Amniotic stem cell (primary cell): ENCODE measurements at regions not wholly inside any gene's neighbourhood (a gene's known extent, or its start where the extent isn't known, plus 50 kb on each side); places are given as distances from the start of the nearest gene placed in this dataset.
"Not testable (repeated sequence)": the region's sequence is repeated elsewhere in the genome, so short reads cannot be mapped to it uniquely, and the experiment has no call there.

ENCODE experiments used
- DNase-seq: peaks from one replicate; lab custom pipeline; 2025; lab: John Stamatoyannopoulos, UW

DNA sequence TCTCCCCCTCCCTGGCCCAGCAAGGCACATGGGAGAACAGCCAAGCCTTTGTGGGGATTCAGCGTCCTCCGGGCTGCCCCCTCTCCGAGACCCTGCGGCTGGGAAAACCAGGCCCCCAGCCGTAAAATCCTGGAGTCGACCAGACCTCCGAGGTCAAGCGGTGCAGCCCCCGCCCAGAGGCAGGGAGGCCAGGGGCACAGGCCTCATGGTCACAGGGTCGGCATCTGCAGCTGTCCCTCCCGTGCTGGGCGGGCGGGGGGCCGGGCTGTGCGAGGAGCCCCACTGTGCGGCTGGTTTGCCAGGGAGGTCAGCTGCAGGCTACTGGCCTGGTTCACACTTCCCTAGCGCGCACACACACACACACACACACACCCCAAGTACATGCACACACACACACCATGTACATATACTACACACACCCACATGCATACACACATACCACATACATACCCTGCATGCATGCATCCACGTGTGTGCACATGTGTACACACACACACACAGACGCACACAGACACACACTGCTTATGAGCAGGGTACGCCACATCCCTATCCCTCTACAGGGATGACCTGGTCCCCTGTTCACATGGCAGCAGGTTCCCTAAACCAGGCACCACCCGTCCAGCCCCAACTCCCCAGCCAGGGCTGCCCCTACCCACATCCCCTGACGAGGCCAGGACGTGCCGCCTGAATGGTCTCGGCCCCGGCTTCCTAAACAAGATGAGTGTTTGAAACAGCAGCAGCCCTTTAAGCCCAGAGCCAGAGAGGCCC lies 108.9 kb upstream of the CIBAR2 start:
- DNase-seq, result no peak

DNA sequence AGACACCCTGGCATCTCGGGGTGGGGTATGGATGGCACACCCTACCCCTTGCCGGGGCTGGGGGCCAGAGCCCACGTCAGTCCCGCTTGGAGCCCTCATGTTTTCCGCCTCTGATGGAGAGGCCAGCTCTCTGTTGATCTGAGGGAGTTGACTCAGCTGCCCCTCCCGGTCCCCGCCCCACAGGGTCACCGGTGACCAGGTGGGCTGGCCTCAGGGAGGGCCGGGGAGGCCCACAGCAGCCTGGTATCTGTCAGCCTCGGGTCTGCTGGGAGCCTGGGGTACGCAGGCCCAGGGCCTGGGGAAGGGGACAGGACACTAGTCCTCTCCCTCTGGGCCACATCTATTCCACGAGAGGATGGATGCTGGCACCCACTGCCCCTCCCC lies 109.5 kb upstream of the CIBAR2 start:
- DNase-seq, result no peak

DNA sequence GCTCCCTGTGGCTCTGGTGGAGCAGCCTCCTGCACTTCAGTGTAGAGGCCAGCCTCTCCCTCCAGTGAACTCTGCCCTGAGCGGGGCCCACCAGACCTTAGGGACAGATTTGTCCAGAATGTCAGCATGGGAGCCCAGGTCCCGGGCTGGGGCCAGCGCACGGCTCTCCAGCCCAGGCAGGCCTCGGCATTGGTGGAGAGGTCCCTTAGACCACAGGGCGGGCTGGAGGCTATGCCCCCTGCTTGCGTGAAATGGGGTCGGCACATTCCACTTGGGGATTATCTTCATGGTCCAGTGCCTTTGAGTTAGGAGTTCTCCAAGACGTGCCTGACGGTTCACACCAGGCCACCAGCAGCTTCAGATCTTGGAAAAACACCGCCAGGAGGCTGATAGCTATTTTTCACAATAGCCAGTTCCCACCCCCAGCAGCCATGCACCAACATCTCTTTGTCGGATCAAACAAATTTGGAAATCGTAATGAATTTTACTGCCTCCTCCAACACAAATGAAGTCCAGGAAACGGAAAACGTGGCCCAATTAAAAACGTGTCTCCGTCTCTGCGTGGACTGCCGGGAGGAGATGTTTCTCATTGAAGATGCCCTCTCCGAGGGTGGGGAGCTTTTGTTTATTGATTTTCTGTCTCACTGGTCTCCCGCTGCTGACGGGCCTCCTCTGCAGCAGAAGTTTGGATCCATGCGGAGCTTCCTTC lies 110.0 kb upstream of the CIBAR2 start:
- DNase-seq, result no peak

DNA sequence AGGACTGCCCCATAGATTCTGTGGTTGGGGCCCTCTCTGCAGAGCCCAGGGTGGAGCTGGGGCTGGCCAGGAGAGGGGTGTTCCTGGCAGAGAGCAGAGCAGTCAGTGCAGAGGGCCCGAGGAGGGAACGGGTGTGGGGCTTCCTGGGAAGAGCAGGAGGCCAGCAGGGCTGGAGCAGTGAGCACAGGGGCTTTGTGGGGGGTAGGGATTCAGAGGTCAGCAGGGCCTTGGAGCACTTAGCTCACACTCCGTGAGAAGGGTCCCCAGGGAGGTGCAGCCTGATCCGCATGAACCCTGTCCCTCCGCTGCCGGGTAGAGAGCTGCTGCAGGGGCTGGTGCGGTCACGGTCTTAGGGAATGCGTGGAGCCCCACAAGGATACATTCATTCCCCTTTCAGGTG lies 113.0 kb upstream of the CIBAR2 start:
- DNase-seq, result no peak

DNA sequence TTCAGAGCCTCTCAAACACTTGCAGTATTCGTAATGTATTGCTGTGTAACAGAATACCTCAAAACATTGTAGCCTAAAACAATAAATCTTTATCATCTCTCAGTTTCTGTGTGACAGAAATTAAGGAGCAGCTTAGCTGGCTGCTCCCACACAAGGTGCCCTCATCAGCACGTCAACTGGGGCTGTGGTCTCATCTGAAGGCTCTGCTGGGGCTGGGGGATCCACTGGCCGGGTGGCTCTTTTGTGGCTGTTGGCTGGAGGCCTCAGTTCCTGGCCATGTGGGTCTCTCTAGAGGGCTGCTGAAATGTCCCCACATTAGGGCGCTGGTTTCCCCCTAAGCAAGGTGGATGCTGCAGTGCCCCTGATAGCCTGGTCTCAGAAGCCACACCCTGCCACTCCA lies 113.4 kb upstream of the CIBAR2 start:
- DNase-seq, result no peak

DNA sequence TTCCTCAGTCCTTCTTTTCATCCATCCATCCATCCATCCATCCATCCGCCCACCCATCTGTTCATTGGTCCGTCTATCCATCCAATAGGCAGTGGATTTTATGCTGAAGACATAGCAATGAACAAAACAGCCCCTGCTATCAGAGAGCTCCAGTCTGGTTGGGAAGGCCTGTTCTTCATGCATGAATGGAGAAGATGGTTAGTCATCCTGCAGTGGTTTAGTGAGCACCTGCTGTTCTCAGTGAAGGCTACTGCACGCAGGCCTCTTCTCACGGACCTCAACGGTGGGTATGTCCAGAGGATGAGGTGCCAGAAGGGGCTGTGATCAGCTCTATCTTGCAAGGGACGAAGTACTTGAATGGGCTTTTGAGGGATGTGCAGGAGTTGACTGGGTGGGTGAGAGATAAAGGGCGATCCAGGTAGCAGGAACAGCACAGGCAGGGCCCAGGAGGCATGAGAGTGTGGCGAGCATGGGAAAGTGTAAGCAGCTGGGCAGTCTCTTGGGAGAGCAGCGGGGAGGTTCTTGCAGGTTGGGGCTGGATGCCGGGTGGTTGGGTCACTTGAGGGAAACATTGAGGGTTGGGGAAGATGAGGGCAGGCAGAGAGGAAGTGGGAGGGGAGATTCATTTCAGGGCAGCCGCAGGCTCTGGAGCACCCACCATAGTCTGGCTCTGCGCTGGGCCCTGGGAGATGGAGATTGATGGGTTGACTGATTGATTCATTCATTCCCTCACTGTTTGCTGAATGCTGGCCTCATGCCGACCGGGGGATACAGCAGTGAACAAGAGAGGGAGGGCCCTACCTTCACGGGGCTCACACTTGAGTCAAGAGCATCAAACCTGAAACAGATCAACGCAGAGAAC lies 115.0 kb upstream of the CIBAR2 start:
- no peak for DNase-seq

DNA sequence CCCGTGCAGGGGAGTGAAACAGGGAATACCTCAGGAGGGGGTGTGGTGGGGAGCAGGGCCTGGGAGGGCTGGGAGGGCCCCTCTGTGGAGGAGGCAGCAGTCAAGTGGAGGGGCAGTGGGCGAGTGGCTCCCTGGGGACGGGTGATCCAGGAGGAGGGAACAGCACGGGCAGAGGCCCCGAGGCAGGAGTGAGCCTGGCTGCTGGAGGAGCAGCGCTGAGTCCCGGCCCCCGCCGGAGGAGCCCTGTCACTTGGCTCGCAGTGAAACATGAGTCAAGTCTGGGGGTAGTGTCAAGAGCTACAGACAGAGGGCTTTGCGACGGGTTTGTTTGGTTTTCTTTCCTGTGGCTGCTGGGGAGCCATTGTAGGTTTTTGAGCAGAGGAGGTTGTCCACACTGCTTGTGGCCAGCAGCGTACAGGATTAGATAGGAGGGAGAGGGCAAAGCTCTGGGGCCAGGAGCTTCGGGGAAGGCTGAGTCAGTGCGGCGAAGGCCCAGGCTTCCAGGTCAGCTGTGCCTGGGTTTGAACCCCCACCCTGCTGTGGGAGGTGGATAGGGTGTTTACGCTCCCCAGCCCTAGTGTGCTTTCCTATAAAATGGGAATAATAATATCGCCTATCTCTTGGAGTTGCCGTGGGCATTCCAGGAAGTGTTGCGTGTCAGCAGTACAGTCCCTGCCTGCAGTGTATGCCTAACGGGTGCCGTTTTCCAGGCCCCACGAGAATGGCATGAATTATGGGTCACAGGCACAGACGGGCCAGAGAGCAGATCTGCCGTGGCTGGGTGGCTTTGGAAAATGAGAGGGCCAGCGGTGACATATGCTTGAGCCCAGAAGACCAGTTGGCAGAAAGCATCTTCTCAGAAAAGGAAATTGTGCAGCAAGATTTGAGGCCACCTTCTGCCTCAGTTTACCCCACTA lies 115.9 kb upstream of the CIBAR2 start:
- peak; percentile 41 for DNase-seq

DNA sequence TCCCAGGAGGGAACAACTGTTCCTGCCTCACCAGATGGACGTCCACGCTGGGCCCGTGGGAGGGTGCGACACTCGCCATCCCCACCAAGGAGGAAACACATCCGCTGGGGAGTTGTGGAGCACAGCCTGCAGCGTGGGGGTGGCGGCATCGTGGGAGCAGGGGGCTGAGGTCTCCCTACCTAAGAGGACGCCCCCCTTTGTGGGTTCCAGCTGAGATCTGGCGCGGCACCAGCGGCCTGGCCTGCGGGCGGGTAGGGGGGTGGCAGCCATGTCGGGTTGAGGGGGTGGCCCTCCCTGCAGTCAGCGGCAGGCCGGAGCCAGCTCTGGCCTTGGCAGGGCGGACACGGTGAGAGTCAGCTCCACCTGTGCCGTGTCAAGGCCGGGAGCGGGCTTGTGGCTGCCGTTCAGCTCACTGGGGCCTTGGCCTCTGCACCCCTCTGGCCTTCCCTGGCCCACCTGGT lies 116.7 kb upstream of the CIBAR2 start:
- DNase-seq, result no peak

DNA sequence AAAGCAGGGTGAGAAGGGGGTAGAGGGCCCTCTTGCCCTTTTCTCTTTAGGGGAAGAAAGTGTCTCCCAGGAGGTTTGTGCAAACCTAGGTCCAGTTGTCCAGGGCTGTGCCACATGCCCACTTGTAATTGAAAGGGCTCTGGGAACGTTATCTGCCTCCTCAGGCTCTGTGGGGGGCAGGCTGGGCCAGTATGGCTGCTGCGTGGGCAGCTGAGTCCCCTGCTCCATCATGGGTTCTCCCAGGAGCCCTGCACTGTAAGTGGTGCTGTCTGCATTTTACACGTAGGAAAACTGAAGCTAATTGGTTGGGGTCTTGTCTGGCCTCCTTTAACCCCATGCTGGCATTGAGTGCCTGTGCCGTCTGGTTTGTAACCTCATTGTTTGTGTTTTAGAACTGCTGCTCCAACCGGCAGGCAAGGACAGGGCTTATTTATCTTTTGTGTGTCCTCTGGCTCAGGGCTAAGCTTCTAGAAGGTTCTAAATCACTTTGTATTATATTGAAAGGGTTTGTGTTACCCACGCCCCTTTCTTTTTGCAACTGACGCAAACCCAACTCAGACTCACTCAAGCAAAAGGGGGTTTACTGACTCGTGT lies 117.7 kb upstream of the CIBAR2 start:
- no peak for DNase-seq

DNA sequence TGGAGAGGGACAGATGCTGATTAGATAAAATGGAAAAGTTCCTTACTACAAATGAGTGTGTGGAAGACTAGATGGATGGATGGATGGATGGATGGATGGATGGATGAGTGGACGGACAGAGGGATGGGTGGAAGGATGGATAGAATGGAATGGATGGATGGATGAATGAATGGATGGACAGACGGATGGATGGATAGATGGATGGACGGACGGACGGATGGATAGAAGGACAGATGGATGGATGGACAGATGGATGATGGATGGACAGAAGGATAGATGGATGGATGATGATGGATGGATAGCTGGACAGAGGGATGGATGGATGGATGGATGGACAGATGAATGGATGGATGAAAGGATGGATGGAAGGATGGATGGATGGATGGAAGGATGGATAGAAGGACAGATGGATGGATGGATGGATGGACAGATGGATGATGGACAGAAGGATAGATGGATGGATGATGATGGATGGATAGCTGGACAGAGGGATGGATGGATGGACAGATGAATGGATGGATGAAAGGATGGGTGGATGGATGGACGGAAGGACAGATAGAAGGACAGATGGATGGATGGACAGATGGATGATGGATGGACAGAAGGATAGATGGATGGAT lies 118.6 kb upstream of the CIBAR2 start:
- not testable (repeated sequence) for DNase-seq

DNA sequence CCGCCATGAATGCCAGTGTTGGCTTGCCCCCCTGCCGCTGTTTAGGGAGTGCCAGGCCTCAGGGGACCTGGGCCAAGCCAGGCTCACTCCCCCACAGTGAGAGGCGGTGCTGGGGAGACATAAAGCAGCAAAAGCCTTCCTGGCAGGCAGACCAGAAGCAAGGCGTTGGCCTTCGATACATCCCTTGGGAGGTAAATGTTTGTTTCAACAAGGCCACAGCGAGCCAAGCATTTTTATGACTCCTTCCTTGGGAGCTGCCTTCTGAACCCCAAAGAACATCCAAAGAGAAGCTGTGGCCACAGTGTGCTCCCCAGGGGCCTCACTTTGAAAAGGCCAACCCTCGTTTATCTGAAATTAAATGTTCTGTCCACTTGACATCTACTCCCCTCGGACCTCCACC lies 119.7 kb upstream of the CIBAR2 start:
- no peak for DNase-seq

DNA sequence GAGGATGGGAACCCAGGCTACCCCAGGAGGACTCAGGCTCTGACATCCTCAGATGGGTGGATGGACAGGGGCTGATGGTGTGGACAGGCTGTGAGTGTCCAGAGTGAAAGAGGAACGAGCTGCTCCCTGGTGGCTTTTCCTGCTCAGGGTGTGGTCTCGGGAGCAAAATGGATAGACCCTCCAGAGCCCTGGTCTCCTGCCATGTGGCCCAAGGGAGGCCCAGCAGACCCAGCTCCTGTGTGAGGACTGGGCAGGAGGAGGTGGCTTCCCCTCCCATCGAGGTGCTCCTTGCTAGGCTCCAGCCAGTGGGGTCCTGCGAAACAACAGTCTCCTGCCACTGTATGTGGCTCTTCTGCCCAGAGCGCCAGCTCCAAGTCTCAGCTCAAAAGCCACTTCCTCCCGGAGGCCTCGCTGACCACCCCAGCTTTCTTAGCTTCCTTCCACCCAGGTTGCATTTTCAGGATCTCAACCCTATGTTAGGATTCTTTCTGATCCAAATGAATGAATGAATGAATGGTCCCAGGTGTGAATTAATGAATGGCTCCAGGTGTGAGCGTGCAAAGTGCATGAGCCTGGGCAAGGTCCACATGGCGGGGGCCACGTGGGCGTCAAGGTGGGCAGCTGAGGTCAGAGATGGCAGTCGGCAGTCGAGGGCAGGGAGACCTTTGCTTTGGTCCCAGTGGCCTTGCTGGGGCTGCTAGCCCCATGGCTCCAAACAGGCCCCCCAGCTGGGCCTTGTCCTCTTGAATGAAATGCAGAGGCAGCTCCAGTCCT lies 120.3 kb upstream of the CIBAR2 start:
- DNase-seq, result no peak

DNA sequence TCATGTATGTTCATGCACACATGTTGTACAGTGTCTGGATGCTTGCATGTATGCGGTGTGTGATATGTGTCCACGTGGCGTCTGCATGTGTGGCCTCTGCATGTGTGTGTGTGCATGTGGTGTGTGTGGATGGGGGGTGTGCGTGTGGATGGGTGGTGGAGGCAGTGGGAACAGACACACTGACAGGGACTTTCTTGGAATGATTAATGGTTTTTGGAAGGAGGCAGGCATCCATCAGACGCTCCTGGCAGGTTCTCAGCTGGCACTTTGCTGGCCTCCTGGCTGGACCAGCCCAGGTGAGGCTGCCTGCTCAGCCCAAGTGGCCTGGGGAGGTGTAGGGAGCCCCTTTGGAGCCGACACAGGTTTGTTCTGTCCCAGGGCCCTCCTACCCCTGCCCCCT lies 121.2 kb upstream of the CIBAR2 start:
- no peak for DNase-seq

DNA sequence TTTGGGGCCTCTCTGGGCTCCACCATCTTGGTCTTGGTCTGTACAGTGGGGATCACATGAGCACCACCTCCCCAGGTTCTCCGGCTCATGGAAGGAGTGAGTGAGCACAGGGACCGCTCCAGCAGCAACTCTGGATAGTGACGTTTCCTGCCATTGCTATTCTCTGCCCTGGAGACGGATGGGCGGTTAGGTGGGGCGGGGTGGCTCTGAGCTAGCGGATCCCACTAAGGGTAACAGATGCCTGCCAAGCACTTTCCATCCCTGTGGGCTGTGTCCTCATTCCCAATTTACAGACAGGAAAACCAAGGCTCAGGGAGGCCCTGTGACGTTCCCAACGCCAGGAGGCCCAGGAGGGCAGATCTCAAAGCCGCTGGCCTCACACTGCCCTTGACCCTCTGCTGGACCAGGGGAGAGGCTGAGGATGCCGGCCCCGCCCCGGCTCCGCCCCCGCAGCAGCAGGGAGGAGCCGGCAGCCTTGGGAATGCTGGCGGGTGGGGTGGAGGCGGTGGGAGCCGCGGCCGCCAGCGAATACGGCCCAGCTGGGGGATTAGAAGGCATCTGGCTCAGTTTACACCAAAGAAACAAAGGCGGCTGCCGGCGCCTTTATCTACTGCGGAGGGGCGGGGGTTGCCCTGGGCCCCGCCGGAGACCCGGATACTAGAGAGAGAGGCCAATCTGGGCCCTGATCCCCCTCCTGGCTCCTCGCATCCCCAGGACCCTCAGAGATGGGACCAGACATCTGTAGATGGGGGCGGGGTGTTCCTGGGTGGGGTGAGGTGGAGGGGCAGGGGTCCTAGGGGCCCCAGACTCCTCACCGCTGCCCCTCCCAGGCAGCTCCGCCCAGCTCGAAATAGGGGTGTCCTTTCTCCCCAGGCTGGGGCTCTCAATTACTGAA lies 122.3 kb upstream of the CIBAR2 start:
- no peak for DNase-seq

DNA sequence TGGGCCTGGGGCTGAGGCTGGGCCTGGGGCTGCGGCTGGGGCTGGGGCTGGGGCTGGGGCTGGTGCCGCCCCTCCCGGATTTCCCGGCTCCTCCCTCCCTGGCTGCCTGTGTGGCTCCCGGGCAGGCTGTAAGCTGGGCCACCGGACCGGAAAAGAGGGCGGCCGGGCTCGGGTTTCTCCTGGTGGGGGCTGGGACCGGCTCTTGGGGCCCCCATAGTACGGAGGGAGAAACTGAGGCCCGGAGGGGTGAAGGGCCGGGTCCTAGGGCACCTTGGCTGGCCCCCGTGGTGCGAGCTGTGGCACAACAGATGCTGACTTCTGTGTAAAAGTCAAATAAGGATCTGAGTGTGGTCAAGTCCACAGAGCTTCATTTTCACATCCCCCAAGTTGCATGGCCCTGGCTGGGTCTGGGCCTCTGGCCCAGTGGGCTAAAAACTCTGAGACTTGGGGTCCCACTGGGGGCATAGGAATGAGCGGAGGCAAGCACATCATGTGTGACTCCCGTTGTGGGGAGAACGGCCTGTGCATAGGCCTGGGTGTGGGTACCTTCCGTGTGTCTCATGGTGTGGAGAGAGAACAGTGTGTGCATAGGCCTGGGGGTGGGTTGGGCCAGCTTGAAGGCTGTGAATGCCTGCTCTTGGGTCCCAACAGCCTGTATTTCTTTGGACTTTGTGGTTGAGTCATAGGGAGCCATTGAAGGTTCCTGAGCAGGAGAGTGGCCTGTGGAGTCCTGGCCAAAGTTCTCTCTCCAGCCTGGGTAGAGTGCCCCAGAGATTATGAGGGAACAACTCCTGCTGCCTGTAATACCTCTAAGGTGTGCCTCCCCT lies 123.9 kb upstream of the CIBAR2 start:
- DNase-seq, result no peak

DNA sequence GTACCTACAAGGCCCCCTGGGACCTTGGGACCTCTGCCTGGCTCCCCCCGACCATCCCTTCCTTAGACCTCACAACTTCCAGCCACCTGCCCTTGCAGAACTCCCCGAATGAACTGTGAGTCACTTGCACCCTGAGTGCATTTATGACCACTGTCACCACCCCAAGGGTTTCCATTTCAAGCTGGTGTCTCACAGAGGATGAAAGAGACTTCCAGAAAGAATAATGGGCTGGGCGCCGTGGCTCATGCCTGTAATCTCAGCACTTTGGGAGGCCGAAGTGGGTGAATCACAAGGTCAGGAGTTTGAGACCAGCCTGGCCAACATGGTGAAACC lies 124.5 kb upstream of the CIBAR2 start:
- DNase-seq, result no peak

DNA sequence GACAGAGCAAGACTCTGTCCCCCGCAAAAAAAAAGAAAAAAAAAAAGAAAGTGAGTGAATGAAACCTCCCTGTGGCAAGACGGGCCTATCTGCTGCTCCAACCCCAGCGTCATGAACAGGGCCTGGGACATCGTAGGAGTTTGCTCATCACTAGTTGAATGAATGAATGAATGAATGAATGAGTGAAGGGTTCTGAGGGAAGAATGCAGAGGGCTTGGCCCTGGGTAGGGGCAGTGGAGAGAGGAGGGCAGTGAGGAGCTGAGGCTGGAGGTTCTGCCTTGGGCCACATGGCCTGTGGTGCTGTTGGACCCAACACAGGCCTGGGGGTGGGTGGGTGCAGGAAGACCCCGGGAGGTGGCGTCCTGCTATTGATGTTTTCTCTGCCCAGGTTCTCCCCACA lies 125.5 kb upstream of the CIBAR2 start:
- DNase-seq, result no peak

DNA sequence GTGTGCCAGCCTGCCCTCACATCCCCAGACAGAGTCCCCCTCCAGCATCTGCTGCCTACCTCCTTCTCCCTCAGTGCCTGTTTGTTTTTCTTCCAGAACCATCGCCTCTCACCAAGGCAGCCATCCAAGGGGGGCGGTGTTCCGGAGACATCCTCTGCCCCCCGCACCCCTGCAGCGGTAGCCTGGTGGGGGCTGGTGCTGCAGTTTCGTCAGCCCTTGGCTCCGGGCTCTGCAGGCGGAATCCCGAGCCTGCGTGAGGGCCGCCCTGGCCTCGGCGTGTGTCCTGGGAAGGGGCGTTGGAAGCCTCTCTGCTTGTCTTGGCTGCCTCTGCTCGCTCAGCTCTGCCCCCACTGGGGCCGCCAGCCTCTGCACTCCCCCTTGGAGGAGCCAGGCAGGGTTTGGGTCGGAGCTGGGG lies 126.0 kb upstream of the CIBAR2 start:
- no peak for DNase-seq
